ENCODE measurements at regions not wholly inside any gene's neighbourhood (a gene's known extent, or its start where the extent isn't known, plus 50 kb on each side); places are given as distances from the start of the nearest gene placed in this dataset.

DNA sequence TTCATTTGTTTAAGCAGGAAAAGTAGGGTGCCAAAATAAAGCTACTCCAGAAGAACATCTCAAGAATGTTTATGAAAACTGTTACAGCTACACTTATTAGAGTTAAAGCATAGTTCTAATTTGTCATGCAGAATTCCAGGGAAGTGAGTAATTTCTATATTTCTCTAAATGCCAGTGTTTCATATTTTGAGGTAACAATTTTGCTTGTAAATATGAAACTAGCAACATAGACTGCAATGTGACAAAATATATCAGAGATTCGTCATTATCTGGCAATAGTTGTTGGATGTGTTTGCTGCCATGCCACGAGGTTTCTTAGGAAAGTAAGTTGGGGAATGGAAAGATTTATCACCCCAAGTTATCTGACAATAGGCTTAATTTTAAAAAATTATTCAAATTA, 424.1 kb upstream of the ZEB2 start:
- no peak for DNase-seq

- DNase-seq: no peak
These were observed 423.5 kb upstream of the ZEB2 start for GRCh38 chr2:144943293-144943941.

DNA sequence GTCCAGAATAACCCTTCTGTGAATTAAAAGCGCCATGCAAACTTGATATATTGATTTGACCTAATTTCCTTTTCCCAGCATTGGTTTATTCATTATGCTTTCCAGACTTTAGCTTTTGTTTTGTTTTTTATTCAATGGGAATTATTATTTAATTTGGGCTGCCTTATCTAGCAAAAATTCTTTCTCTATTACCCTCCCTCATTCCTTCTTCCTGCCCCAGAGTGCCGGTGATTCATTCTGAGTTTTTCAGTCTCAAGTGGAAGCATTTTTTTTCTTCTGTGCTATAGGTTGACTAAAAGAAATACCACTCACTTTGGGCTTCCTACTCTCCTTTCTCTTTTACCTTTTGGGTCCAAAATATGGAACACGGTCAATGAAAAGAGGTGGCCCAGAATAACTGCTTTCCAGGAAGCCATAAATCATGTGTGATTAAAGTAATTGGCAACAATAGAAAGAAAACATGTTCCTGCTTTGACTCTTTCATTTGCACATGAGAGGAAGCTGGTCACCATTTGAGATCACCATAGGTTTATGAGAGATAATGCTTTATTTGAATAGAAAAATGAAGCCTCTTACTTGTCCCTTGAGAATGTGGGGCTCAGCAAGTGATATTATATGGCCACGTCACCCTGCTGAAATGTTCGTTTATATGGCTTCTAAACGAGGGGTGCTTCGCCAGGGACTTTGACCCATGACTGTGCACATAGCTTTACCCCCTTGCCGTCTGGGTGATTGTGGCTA, 422.8 kb upstream of the ZEB2 start:
- DNase-seq: no peak

GRCh38 chr2:144941743-144942488, 422.0 kb upstream of the ZEB2 start:
- DNase-seq: no peak

- DNase-seq: no peak
These were observed 419.7 kb upstream of the ZEB2 start for GRCh38 chr2:144939590-144939989.

DNA sequence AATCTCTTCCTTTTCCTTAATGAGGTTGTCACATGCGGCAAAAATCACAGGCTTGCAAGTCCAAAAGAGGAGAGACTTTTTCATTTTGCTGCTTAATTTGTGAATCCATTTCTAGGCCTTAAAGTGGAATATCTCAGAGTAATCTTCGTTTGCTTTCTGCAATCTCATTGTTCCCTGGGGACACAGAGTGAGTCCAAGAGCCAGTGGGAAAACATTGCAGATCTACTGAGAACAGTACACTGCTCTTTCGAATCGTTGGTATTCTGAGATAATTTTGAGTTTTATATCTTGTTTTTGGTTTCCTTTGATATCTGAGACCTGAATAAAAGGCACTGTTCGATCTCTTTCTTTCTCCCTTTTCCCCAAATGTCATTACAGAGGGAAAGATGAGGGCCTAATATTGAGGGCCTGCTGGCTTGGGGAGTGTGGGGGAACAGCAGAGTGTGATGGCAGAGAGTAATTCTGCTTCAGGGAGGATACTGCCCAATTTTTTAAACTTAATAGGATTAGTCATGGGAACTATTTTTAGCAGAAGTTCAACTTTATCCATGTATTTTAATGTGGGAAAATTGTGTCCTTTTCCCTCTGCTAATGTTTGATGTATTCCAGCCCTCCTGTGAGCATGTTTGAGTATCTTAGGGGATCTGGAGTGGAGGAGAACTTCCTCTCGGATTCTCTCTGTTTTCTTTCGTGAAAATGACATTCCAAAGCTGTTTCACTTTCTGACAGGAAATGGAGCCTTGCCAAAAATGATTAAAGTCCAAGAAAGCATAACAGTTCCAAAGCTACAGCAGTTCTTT, 418.2 kb upstream of the ZEB2 start:
- no peak for DNase-seq

DNA sequence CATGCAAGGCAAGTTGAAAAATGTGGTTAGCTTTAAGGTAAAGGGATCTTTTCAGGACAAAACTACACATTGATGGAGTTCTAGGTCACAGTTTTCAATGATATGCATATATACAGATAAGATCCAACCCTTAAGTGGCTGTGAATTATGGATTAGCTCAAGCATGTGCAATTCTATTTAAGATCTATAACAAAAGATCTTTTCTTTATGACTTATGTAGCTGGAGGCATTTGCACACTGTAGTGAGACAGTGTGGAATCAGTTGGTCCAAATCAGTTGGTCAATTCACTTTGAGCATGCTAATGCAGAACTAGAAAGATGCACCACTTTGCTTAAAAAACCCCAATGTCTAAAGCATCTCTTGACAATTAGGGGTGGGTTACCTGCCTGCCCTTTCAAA, 417.1 kb upstream of the ZEB2 start:
- DNase-seq: no peak

DNA sequence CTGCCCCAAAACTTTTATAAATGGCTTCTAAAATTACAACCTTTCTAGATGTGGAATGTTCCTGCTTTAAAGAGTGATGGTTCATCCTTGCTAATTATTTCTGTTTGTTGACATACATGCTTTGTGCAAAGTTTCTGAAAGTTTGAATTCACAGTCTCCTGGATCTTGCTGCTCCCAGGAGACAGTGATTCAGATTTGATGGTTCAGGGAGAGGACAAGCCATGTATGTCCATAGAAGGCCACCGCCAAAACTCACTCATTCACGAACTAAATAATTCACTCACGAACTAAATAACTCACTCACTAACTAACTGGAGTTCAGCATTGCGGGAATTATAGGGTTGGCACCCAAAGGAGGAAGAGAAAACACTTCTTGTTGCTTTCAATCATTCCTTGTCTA, 416.5 kb upstream of the ZEB2 start:
- DNase-seq: no peak

- no peak for DNase-seq
These were observed 415.8 kb upstream of the ZEB2 start for GRCh38 chr2:144935736-144936135.

GRCh38 chr2:144935191-144935590, 415.3 kb upstream of the ZEB2 start:
- DNase-seq: no peak

DNA sequence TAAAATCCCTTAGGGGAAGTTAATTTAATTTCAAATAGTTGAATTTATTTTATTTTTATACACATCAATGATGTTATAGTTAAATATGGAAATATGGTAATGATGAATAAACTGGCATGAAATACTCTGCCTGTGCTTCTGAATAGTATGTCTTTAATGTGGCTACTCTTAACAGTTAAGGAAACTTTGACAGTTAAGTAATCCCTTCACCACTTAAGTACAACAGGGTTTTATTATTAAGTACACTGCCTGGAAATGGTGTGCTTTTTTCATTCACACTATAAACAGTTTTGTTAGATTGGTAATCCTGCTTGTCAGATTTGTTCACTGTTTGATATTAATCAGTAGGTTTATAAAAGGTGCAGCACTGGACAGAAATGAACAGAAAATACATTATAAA, 412.0 kb upstream of the ZEB2 start:
- no peak for DNase-seq

DNA sequence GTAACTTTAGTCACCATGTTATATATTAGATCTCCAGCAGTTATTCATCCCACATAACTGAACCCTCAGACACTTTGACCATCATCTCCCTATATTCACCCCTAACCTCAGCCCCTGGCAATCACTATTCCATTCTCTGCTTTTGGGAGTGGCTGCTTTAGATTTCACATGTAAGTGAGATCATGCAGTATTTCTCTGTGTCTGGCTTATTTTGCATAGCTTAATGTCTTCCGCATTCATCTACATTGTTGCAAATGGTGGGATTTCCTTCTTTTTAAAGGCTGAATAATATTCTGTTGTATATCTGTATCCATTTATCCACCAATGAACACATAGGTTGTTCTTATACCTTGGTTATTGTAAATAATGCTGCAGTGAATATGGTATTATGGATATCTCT, 411.6 kb upstream of the ZEB2 start:
- no peak for DNase-seq

DNA sequence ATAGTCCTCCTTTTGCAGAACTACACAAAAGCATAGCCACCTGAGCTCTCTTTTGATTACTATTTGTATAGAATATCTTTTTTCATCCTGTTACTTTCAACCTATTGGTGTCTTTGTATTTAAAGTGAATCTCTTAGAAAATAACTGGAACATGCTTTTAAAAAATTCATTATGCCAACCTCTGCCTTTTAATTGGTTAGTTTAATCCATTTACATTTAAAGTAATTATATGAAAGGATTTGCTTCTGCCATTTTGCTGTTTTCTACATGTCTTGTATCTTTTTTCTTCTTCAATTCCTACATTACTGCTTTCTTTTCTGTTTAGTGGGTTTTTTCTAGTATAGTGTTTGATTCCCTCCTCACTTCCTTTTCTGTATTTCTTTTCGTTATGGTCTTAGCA, 407.5 kb upstream of the ZEB2 start:
- DNase-seq: no peak

DNA sequence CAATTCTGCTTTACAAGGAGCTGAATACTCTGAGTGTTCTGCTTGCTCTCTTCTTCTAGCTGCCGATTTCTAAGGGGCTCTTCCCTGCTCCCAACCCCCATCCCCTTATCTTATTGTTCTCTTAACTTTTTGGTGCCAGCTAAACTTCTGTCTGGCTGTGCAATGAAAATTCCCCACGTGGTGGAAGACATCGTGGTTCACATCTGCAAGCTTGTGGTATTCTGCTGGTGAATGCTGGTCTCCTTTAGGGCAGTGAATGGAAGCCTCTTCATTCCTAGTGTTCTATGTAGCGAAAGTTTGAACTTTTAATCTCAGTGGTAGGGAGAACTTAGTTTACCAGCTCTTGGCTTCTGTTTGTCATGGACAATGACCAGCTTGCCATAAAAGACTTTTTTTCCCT, 406.0 kb upstream of the ZEB2 start:
- no peak for DNase-seq

DNA sequence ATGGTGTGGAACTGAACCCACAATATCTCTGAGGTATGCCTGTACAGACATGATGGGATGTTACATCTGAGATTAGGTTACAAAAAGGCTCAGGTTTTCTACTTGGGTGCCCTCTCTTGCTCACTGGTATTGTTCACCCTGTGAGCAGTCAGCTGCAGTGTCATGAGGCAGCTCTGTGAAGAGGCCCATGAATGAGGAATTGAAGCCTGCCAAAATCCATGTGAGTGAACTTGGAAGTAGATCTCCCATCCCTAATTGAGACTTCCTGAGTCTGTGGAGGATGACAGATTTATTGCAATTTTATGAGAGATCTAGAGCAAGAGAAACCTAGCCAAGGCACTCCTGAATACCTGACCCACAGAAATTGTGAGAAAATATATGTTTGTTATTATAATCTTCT, 404.9 kb upstream of the ZEB2 start:
- DNase-seq: no peak

DNA sequence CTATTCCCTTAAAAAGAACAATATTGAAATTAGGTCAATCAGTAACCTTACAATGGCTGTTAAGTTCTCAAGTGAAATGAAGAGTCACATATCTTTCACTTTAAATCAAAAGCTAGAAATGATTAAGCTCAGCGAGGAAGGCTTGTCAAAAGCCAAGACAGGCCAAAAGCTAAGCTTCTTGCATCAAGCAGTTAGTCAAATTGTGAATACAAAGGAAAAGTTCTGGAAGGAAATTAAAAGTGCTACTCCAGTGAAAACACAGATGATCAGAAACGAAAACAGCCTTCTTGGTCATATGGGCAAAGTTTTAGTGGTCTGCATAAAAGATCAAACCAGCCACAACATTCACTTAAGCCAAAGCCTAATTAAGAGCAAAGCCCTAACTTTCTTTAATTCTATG, 402.6 kb upstream of the ZEB2 start:
- DNase-seq: no peak

DNA sequence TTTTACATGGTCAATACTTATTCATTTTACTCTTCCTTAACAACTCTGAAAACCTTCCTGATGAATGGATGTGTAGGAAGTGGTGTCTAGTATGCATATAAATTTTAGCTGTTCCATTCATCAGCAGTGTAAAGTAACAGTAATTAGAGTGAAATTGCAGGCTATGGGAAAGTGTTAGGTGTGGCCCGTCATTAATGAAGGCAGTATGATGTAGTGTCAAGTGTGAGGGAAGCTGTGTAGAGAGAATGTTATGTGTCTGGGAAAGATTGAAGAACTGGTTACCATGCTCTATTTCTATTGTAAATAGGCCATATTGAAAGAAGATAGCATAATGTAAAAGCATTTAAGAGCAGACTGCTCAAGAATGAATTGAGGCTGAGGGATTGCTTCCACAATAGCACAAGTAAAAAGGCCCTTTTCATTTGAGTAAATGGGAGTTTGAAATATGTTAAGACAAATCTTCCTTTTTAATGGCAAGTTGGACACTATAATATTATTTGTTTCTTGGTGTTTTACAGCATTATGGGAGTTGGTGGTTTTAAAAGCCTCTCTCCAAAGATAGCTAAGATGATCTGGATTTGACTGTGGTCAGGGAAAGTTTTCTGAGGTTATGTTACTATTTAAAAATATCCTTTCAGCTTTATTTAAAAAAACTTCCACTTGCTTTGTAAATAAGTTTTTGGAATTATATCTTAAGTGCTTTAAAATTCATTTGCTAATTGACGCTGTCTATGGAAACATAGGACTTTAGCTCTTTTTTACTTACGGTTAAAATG, 401.0 kb upstream of the ZEB2 start:
- DNase-seq: no peak

DNA sequence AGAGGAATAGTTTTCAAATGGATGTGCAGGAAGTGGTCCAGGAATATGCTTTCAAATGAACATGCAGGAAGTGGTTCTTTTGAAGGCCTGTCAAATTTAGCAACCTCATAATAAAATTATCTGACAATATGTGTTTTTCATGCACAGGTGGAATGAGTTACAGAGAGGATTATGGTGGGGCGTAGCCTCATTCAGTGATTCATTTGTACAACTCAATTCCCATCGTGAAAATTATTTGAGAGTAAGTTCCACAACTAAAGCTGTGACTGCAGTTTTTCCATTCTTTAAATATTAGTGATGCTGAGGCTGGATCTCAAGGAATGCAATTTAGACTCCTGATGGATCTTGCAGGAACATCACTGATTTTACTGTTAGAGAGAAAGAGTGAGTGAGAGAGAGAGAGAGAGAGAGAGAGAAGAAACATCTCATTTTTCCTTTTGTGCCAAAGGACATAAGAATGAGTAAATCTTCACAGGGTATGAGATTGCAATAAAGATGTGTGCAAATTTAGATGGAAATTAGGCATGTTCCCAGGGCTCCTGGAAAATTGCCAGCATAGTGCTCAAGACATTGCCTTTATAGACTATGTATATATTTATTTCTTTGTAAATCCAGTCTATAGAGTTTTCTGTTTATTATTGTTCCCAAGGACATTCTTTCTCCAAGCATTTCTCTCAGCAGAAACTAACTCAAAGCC, 394.9 kb upstream of the ZEB2 start:
- DNase-seq: no peak

DNA sequence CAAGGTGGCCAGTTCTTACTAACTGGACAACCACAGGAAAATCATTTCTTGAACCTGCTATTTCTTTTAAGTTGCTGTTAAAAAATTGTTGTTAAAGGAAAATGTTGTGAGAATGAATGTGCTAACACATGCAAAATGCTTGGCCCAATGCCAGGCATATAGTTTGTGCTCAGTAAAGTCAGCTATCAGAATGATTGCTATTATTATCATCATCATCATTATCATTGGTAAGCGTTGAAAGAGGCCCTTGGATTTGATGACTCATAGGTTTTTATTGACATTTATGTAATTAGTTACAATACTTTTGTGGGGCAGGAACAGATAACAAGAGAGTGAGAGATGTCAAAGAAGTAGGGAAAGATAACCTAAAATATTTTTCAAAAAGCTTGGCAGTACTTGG, 394.2 kb upstream of the ZEB2 start:
- DNase-seq: no peak

GRCh38 chr2:144912206-144912605, 392.3 kb upstream of the ZEB2 start:
- no peak for DNase-seq

DNA sequence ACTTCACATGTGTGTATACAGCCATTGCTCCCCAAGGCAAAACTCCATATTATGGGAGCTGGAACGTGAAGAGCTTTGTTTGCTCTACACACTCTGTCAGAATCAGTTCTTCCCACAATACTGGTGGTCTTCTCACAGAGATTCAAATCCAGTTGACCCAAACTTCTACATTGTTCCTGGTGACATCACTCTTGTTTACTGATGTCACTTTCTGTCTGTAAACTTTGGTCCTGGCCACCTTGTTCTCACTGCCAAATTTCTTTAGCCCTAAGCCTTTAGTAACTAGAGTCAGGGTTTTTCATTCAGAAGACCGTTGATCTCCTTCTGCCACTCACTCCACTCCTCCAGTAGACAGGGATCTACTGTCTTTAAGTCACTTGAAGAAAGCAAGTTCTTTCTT, 386.0 kb upstream of the ZEB2 start:
- DNase-seq: no peak

DNA sequence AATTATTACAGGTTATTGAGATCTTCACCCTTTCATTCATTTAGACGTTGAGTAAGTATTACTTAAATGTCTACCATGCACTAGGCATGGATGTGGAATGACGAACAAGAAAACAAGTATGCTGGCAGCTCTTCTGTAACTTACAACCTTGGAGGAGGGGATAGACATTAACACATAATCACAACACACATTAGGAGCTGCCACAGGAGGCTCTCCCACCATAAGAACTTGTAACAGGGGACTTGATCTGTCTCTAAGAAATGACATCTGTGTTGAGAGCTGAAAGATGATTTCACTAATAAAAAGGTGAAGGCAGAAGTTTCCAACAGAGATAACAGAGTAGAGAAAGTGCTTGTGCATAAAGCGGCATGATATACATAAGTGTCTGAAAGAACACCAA, 384.7 kb upstream of the ZEB2 start:
- no peak for DNase-seq
